ENCODE measurements at regions not wholly inside any gene's neighbourhood (a gene's known extent, or its start where the extent isn't known, plus 50 kb on each side); places are given as distances from the start of the nearest gene placed in this dataset.
"Not testable (repeated sequence)": the region's sequence is repeated elsewhere in the genome, so short reads cannot be mapped to it uniquely, and the experiment has no call there.

- no peaks in the 10 kb centered on the region for H3K9me3 Mint-ChIP-seq
- peaks cover 70% of the 10 kb centered on the region for H3K4me1 Mint-ChIP-seq (ENCODE audit: low read depth)
- peak; percentile 49 for DNase-seq
- CTCF ChIA-PET, result interaction anchor here (0.7 to 3.2 kb wide), 4 partner anchors 49 to 111 kb away, joined by 3 to 18 read pairs (median 4); no protein-coding TSS in a partner anchor
- H3K27me3 Mint-ChIP-seq, result no peaks in the 10 kb centered on the region
- peak overlapping the region; percentile 59 for H3K27ac Mint-ChIP-seq
- intact Hi-C loops (cut with micrococcal nuclease), result loop anchor here (5.0 kb wide), 1 partner anchor 109 kb away; no protein-coding TSS in a partner anchor
- H3K4me3 Mint-ChIP-seq, result peak overlapping the region; percentile 9
- POLR2A ChIA-PET, result interaction anchor here (0.7 kb wide), 2 partner anchors 18 to 122 kb away, joined by 3 to 6 read pairs; no protein-coding TSS in a partner anchor
- H3K36me3 Mint-ChIP-seq, result no peaks in the 10 kb centered on the region
These were observed 123.8 kb downstream of the ARL4C start for GRCh38 chr2:234373060-234373459.

- intact Hi-C loops (cut with micrococcal nuclease), result loop anchor here (5.0 kb wide), 1 partner anchor 110 kb away; no protein-coding TSS in a partner anchor
- Mint-ChIP-seq H3K4me1 (ENCODE audit: low read depth) (peaks cover 71% of the 10 kb centered on the region), H3K27ac (no peak overlapping the region), H3K4me3 (peak overlapping the region; percentile 20), H3K9me3 (no peaks in the 10 kb centered on the region), H3K27me3 (no peaks in the 10 kb centered on the region), H3K36me3 (no peaks in the 10 kb centered on the region)
- CTCF ChIA-PET, result interaction anchor here (1.3 to 3.2 kb wide), 2 partner anchors 83 to 111 kb away, joined by 3 to 18 read pairs; no protein-coding TSS in a partner anchor
- peak; percentile 39 for DNase-seq
- POLR2A ChIA-PET, result interaction anchor here (0.9 kb wide), 1 partner anchor 50 kb away, joined by 3 read pairs; no protein-coding TSS in a partner anchor
These were observed 124.4 kb downstream of the ARL4C start for GRCh38 chr2:234372506-234372905.

GRCh38 chr2:234368861-234369261 lies 128.0 kb downstream of the ARL4C start:
- intact Hi-C loops (cut with micrococcal nuclease), result loop anchor here (2.0 kb wide), 3 partner anchors 58 to 76 kb away; no protein-coding TSS in a partner anchor
- DNase-seq, result peak; percentile 67
- Mint-ChIP-seq H3K4me3 (no peak overlapping the region), H3K27me3 (no peaks in the 10 kb centered on the region), H3K9me3 (no peaks in the 10 kb centered on the region), H3K27ac (peak overlapping the region; percentile 49), H3K36me3 (no peaks in the 10 kb centered on the region), H3K4me1 (ENCODE audit: low read depth) (peaks cover 67% of the 10 kb centered on the region)
- POLR2A ChIA-PET, result interaction anchor here (1.1 to 1.2 kb wide), 2 partner anchors 58 to 78 kb away, joined by 3 to 5 read pairs; no protein-coding TSS in a partner anchor
- CTCF ChIA-PET, result interaction anchor here (0.5 to 1.6 kb wide), 5 partner anchors 80 to 132 kb away, joined by 3 to 8 read pairs (median 5); partner anchors contain the start of gene ARL4C

- intact Hi-C loops (cut with micrococcal nuclease), result no loop called here
- Mint-ChIP-seq H3K36me3 (no peaks in the 10 kb centered on the region), H3K4me3 (no peak overlapping the region), H3K27ac (no peak overlapping the region), H3K4me1 (ENCODE audit: low read depth) (peaks cover 48% of the 10 kb centered on the region), H3K27me3 (no peaks in the 10 kb centered on the region), H3K9me3 (no peaks in the 10 kb centered on the region)
- POLR2A ChIA-PET, result no interaction called here
- CTCF ChIA-PET, result interaction anchor here (0.7 kb wide), 1 partner anchor 78 kb away, joined by 3 read pairs; no protein-coding TSS in a partner anchor
- DNase-seq, result no peak
These were observed 130.0 kb downstream of the ARL4C start for GRCh38 chr2:234366891-234367290.

- CTCF ChIA-PET, result no interaction called here
- POLR2A ChIA-PET, result interaction anchor here (0.8 kb wide), 1 partner anchor 10 kb away, joined by 3 read pairs; no protein-coding TSS in a partner anchor
- Mint-ChIP-seq H3K4me3 (no peak overlapping the region), H3K9me3 (peaks cover under 1% of the 10 kb centered on the region), H3K27ac (no peak overlapping the region), H3K4me1 (ENCODE audit: low read depth) (peaks cover 32% of the 10 kb centered on the region), H3K27me3 (no peaks in the 10 kb centered on the region), H3K36me3 (no peaks in the 10 kb centered on the region)
- no peak for DNase-seq
- intact Hi-C loops (cut with micrococcal nuclease), result no loop called here
These were observed 132.2 kb downstream of the ARL4C start for GRCh38 chr2:234364661-234365060.

- Mint-ChIP-seq H3K9me3 (peaks cover 10% of the 10 kb centered on the region), H3K4me3 (no peak overlapping the region), H3K27ac (no peak overlapping the region), H3K36me3 (no peaks in the 10 kb centered on the region), H3K27me3 (no peaks in the 10 kb centered on the region), H3K4me1 (ENCODE audit: low read depth) (peaks cover 24% of the 10 kb centered on the region)
- ChIA-PET CTCF (no interaction called here), POLR2A (interaction anchor here (0.8 kb wide), 1 partner anchor 9 kb away, joined by 3 read pairs; no protein-coding TSS in a partner anchor)
- intact Hi-C loops (cut with micrococcal nuclease), result no loop called here
- no peak for DNase-seq
These were observed 133.1 kb downstream of the ARL4C start for GRCh38 chr2:234363647-234364294.

- intact Hi-C loops (cut with micrococcal nuclease), result no loop called here
- ChIA-PET CTCF (interaction anchor here (0.6 kb wide), 1 partner anchor 165 kb away, joined by 3 read pairs; no protein-coding TSS in a partner anchor), POLR2A (no interaction called here)
- H3K36me3 Mint-ChIP-seq, result no peaks in the 10 kb centered on the region
- H3K27me3 Mint-ChIP-seq, result no peaks in the 10 kb centered on the region
- H3K4me3 Mint-ChIP-seq, result no peak overlapping the region
- no peak for DNase-seq
- peaks cover 16% of the 10 kb centered on the region for H3K9me3 Mint-ChIP-seq
- no peak overlapping the region for H3K27ac Mint-ChIP-seq
- H3K4me1 Mint-ChIP-seq (ENCODE audit: low read depth), result peaks cover 17% of the 10 kb centered on the region
These were observed 133.8 kb downstream of the ARL4C start for GRCh38 chr2:234363011-234363487.

GRCh38 chr2:234360313-234360975 lies 136.4 kb downstream of the ARL4C start:
- intact Hi-C loops (cut with micrococcal nuclease); H3K27ac Mint-ChIP-seq; H3K27me3 Mint-ChIP-seq; CTCF ChIA-PET; DNase-seq; POLR2A ChIA-PET; H3K36me3 Mint-ChIP-seq; H3K4me3 Mint-ChIP-seq: not testable (repeated sequence)
- Mint-ChIP-seq H3K9me3 (peaks cover 16% of the 10 kb centered on the region), H3K4me1 (ENCODE audit: low read depth) (peaks cover 11% of the 10 kb centered on the region)

GRCh38 chr2:234357666-234358065 lies 139.2 kb downstream of the ARL4C start:
- ChIA-PET CTCF (no interaction called here), POLR2A (no interaction called here)
- H3K4me3 Mint-ChIP-seq, result no peak overlapping the region
- H3K9me3 Mint-ChIP-seq, result peaks cover 25% of the 10 kb centered on the region
- no peaks in the 10 kb centered on the region for H3K27me3 Mint-ChIP-seq
- peaks cover 11% of the 10 kb centered on the region for H3K4me1 Mint-ChIP-seq (ENCODE audit: low read depth)
- no peak for DNase-seq
- H3K36me3 Mint-ChIP-seq, result no peaks in the 10 kb centered on the region
- H3K27ac Mint-ChIP-seq, result no peak overlapping the region
- intact Hi-C loops (cut with micrococcal nuclease), result no loop called here

GRCh38 chr2:234355808-234356365 lies 141.0 kb downstream of the ARL4C start:
- Mint-ChIP-seq H3K4me1 (ENCODE audit: low read depth) (peaks cover 11% of the 10 kb centered on the region), H3K36me3 (no peaks in the 10 kb centered on the region), H3K27ac (no peak overlapping the region), H3K9me3 (peaks cover 30% of the 10 kb centered on the region), H3K4me3 (no peak overlapping the region), H3K27me3 (no peaks in the 10 kb centered on the region)
- no peak for DNase-seq
- ChIA-PET POLR2A (interaction anchor here (0.6 kb wide), 1 partner anchor 17 kb away, joined by 6 read pairs; no protein-coding TSS in a partner anchor), CTCF (no interaction called here)
- intact Hi-C loops (cut with micrococcal nuclease), result no loop called here

- ChIA-PET CTCF (no interaction called here), POLR2A (interaction anchor here (0.6 to 0.9 kb wide), 2 partner anchors 9 to 18 kb away, joined by 3 to 6 read pairs; no protein-coding TSS in a partner anchor)
- H3K4me1 Mint-ChIP-seq (ENCODE audit: low read depth), result peaks cover 8% of the 10 kb centered on the region
- no peaks in the 10 kb centered on the region for H3K27me3 Mint-ChIP-seq
- peaks cover 30% of the 10 kb centered on the region for H3K9me3 Mint-ChIP-seq
- no peak overlapping the region for H3K4me3 Mint-ChIP-seq
- DNase-seq, result no peak
- intact Hi-C loops (cut with micrococcal nuclease), result no loop called here
- no peak overlapping the region for H3K27ac Mint-ChIP-seq
- no peaks in the 10 kb centered on the region for H3K36me3 Mint-ChIP-seq
These were observed 141.7 kb downstream of the ARL4C start for GRCh38 chr2:234355021-234355720.

Measured in activated CD4-positive, alpha-beta memory T cell treated with anti-CD3 and anti-CD28 coated beads for 36 hours (primary cell).